Daoy (cell line): ENCODE measurements at regions not wholly inside any gene's neighbourhood (a gene's known extent, or its start where the extent isn't known, plus 50 kb on each side); places are given as distances from the start of the nearest gene placed in this dataset.

ENCODE experiments used
- DNase-seq: peaks from one replicate; pipeline ENCODE4 v3.0.0-alpha.2; 2015; ENCODE audit warnings: low read depth

- DNase-seq, result no peak
Measured at GRCh38 chr1:58862728-58863385, 79.0 kb upstream of the JUN start.

- no peak for DNase-seq
Measured at GRCh38 chr1:58864654-58865053, 80.8 kb upstream of the JUN start.

GRCh38 chr1:58866578-58866977 lies 82.7 kb upstream of the JUN start:
- no peak for DNase-seq

- no peak for DNase-seq
Measured at GRCh38 chr1:58869638-58870297, 85.9 kb upstream of the JUN start.

DNA sequence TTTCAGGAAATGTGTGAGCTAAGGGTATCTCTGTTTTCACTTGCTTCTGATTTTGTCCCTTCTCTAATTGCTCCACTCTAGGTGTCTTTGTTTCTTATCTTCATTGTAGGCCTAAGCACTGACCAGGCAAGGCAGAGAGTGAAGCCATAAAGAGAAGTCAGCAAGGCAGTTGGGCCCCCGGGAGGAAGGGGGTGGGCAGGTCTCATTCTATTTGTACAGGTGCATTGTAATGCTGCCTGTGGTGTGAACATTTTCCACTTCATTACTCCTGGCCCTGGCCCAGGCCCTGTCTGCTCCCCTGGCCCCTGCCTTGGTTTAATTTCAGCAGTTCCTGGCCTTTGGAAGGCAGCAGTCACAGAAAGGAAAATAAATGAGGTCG lies 86.4 kb upstream of the JUN start:
- DNase-seq, result peak; percentile 88

DNA sequence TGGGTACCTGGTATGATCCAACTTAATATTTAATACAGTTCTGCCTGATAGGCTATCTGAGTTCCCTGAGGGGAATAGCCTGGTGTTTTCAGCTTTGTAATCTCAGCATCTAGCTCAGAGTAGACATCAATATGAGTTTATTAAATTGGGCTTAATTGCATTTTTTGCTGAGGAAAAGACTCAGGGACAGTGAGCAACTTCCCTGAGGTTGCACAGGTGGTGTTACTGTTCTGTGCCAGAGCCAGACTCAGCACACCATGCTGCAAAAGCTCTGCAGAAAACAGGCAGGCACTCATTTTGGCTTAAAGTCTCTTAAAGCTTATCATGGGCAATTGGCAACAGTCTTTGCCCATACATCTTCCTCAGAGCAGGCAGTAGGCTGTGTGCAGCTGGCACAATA lies 90.5 kb upstream of the JUN start:
- no peak for DNase-seq

DNA sequence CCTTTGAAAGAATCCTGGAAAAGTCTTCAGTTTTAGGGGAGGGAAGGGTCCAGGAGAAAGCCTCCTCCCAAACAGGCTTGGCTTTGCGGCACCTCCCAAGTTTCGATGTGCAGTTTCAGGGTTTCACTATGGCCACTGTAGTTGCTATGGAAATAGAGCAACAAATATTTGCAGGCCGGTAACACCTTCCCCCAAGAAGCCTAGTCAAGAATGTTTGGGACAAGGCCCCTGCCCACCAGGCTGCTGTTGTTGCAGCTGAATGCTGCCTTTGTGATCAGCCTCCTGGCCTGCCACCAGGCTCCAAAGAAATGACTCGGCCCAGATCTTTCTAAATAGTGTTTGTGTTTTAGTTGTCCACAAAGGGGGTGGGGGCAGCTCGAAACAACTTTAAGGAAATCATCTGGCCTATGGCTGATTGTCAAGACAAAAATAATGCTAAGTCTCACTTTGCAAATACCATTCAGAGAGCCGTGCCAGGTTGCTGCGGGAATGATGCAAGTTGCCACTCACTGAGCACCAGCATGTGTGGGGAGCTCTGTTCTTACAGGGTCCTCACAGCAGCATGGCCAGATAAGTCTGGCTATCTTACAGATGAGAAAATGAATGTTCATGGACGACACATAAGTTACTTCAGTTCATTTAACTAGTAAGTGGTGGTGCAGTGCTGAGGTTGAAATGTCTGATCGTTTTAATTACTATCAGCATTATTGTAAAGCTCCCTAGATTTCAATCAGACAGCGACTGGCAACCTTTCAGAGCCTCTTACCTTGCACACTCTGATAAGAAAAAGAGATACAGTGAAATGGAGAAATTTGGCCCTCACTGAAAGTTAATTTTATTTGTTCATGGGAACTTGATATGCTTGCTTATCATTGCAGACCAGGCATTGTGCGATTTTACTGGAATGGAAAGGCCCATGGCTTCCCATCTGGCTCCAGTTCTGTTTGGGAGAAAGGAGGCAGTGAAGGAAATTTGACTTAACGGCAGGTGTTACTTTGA lies 91.2 kb upstream of the JUN start:
- DNase-seq, result peak; percentile 55

GRCh38 chr1:58879464-58879863 lies 95.6 kb upstream of the JUN start:
- DNase-seq, result no peak

GRCh38 chr1:58880592-58880991 lies 96.7 kb upstream of the JUN start:
- DNase-seq, result no peak

DNA sequence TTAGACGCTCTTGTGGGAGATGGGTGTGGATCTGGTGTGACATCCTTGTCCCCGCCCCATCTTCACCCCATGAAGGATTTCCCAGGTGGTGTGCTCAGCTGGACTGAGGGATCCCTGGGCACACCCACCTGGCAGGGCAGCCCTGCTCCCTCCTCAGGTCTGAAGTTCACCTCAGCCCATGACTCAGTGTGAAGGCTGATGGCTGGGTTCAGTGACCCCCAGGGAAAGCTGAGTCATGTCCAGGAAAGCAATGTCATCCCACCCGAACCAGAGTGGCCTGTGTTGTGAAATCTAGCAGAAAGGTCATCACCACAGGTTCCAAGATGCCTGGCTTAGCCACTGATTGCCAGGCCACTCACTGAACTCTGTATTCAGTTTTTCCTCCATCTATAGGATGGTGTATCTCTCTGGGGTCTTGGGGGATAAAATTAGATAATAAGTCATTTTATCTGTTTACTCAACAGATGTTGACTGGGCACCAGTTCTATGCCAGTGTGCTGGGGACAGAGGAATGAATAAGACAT lies 97.7 kb upstream of the JUN start:
- peak; percentile 87 for DNase-seq

- no peak for DNase-seq
Measured at GRCh38 chr1:58882322-58882948, 98.6 kb upstream of the JUN start.

- peak; percentile 98 for DNase-seq
Measured at GRCh38 chr1:58883037-58883887, 99.4 kb upstream of the JUN start.

- no peak for DNase-seq
Measured at GRCh38 chr1:58883888-58884482, 100.1 kb upstream of the JUN start.

DNA sequence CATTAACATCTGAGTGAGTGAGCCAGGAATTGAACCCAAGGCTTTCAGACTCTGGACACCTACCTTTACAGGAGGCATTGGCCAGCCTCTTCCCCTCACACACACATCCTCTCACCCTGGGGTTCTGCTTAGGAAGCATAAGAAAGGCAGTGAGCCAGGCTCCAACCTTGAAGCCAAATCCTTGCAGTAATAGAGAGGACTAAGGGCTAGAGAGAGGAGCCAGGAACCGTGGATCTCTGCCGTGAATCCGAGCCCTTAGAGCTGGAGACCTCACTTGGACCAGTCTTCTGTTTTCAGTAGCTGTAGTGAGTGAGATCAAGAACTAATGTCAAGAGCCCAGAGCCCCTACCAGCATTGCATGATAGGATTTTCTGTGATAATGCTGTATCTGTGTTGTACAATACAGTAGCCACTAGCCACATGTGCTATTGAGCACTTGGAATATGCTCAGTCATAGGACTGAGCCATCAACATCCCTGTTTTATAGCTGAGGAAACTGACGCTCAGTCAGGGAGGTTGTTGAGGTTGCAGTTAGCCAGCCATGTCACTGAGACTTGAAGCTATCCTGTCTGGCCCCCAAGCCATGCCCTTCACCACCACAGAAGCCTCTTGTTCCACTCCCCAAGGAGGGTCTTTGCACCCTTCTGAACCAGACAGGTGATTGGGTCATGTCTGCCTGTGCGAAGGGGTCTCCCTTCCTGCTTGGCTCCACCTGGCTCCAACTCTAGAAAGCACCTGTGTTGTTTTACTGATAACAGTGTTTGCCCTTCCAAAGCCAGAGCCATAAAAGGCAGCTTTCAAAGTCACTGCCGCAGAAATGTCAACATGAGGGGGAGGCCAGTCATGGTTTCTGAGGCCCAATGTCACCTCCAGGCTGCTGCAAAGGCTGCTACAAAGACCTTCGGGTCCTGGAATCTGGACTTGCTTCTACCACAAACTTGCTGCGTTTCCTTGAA lies 101.1 kb upstream of the JUN start:
- DNase-seq, result peak; percentile 63

DNA sequence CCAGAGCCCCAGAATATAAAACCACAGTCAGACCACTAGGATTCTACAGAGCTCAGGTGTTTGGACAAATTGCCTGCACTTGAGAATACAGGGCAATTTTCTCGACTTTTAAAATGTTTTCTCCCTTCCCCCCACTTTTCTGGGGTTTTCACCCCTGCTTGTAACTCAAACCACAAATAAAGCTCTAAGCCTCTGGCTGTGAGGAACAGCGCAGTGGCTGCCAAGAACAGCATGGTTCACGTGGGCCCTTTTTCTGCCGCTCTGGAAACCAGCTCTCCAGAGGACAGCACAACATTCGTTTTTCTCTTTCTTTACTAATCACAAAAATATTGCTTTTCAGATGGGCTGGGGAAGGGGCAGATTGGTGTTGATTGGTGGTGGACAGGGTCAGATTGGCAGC lies 102.2 kb upstream of the JUN start:
- DNase-seq, result peak; percentile 76

DNA sequence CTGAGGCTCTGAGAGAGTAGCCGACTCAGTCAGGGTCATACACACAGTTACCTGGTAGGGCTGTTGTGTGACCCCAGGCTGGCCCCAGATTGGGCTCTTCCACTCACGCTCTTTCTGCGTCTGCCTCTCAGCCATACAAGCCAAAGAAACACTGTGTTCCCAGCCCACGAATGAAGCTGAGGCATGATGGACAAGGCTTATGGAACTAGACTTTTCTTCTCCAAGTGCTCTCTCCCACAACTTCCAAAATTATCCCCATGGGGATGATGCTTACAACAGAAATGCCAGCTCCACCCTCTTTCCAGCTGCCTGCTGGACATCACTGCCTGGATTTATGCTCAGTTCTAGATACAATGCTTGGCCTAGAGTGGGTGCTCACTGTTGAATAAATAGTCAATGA lies 102.8 kb upstream of the JUN start:
- DNase-seq, result no peak

DNA sequence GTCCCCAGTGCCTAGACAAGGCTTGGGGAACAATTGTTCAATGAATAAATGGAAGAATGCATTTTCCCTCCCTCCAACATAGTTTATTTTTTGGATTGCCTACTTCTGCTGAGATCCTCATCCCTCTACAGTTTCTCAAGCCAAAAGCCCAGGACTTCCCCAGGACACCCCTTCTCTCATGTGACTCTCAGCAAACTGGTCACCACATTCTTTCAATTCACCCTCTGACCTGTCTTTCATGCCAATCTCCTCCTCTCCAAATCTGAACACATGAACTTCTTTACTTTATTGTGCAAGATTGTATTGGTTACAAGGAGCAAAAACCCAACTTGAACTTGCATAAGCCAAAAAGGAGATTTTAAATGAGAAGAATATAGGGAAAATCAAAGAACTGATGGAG lies 103.2 kb upstream of the JUN start:
- no peak for DNase-seq

- no peak for DNase-seq
Measured at GRCh38 chr1:58888833-58889232, 105.0 kb upstream of the JUN start.

GRCh38 chr1:58890113-58890512 lies 106.3 kb upstream of the JUN start:
- DNase-seq, result no peak
